ENCODE measurements at regions not wholly inside any gene's neighbourhood (a gene's known extent, or its start where the extent isn't known, plus 50 kb on each side); places are given as distances from the start of the nearest gene placed in this dataset.
"Not testable (repeated sequence)": the region's sequence is repeated elsewhere in the genome, so short reads cannot be mapped to it uniquely, and the experiment has no call there.

DNA sequence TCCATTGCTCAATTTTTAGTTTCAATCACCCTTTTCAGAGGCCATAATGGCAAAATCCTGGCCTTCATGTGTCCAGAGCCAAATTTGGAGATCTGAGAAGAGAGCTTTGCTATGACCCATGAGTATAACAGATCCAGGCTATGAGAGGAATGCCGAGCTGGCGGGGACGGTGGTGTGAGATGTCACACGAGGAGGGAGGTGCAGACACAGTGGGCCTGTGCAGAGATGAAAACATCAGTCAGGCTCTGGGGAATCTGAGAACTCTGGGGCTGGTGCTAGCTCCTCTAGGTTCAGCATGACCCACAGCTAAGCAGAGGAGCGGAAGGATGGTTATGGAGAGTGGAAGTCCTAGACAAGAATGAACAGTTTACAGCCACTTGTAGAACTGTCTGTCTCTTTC, 398.3 kb upstream of the ATP10A start:
- H3K4me3 ChIP-seq (ENCODE audit: low read depth, low read length): no peak overlapping the region
- no peak for DNase-seq (ENCODE audit: low read depth)
- TF ChIP-seq, protein P1, sequence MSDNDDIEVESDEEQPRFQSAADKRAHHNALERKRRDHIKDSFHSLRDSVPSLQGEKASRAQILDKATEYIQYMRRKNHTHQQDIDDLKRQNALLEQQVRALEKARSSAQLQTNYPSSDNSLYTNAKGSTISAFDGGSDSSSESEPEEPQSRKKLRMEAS (IDR thresholded peaks at IDR 0.05; ENCODE audit: low read depth, low read length): no peak
- TF ChIP-seq POLR2A (IDR thresholded peaks at IDR 0.05; ENCODE audit: extremely low read depth, insufficient read length) (no peak), CTCF (IDR thresholded peaks at IDR 0.05; ENCODE audit: low read depth, low read length) (no peak)

- DNase-seq (ENCODE audit: low read depth): peak; percentile 52
- H3K4me3 ChIP-seq (ENCODE audit: low read depth, low read length): no peak overlapping the region
- TF ChIP-seq CTCF (IDR thresholded peaks at IDR 0.05; ENCODE audit: low read depth, low read length) (peak; percentile 89), POLR2A (IDR thresholded peaks at IDR 0.05; ENCODE audit: extremely low read depth, insufficient read length) (no peak)
Measured at GRCh38 chr15:26260517-26261133, 397.5 kb upstream of the ATP10A start.

GRCh38 chr15:26259581-26259980, 396.5 kb upstream of the ATP10A start:
- no peak for DNase-seq (ENCODE audit: low read depth)
- no peak for TF ChIP-seq CTCF (IDR thresholded peaks at IDR 0.05; ENCODE audit: low read depth, low read length)
- TF ChIP-seq, protein P1 (IDR thresholded peaks at IDR 0.05; ENCODE audit: low read depth, low read length): no peak
- no peak for TF ChIP-seq MYC (IDR thresholded peaks at IDR 0.05; ENCODE audit: low read depth, low read length)
- no peak for TF ChIP-seq POLR2A (IDR thresholded peaks at IDR 0.05; ENCODE audit: extremely low read depth, insufficient read length)

DNA sequence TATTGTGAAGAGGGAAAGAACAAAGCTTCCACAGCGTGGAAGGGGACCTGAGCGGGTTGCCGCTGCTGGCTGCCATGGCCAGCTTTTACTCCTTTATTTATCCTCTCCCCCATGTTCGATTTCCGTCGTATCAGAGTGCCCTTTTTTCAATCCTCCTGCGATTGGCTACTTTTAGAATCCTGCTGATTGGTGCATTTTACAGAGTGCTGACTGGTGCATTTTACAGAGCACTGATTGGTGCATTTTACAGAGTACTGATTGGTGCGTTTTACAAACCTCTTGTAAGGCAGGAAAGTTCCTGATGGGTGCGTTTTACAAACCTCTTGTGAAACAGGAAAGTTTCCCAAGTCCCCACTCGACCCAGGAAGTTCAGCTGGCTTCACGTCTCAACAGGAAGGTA, 381.7 kb upstream of the ATP10A start:
- DNase-seq (ENCODE audit: low read depth); H3K4me3 ChIP-seq (ENCODE audit: low read depth, low read length): not testable (repeated sequence)

More at GRCh38 chr15:26259581-26259980, 396.5 kb upstream of the ATP10A start:
- no peak overlapping the region for H3K4me3 ChIP-seq (ENCODE audit: low read depth, low read length)

DNA sequence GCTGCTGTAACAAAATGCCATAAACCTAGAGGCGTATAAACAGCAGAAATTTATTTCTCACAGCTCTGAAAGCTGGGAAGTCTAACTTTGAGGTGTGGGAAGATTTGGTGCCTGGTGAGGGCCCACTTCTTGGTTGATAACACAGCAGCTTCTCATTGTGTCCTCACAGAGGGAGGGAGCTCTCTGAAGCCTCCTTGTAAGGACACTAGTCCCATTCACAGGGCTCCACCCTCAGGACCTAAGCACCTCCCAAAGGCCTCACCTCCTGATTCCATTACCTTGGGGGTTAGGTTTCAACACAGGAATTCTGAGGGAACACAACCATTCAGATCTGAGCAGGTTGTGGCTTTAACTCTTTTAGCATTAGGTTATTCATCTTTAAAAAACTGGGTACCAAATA, 380.3 kb upstream of the ATP10A start:
- H3K4me3 ChIP-seq (ENCODE audit: low read depth, low read length): no peak overlapping the region
- DNase-seq (ENCODE audit: low read depth): no peak
- TF ChIP-seq CTCF (IDR thresholded peaks at IDR 0.05; ENCODE audit: low read depth, low read length): no peak
- TF ChIP-seq POLR2A (IDR thresholded peaks at IDR 0.05; ENCODE audit: extremely low read depth, insufficient read length): no peak
- TF ChIP-seq MYC (IDR thresholded peaks at IDR 0.05; ENCODE audit: low read depth, low read length): no peak
- TF ChIP-seq, protein P1 (IDR thresholded peaks at IDR 0.05; ENCODE audit: low read depth, low read length): no peak

- TF ChIP-seq, protein P1 (IDR thresholded peaks at IDR 0.05; ENCODE audit: low read depth, low read length): no peak
- TF ChIP-seq POLR2A (IDR thresholded peaks at IDR 0.05; ENCODE audit: extremely low read depth, insufficient read length): no peak
- no peak overlapping the region for H3K4me3 ChIP-seq (ENCODE audit: low read depth, low read length)
- no peak for DNase-seq (ENCODE audit: low read depth)
Measured at GRCh38 chr15:26242565-26243071, 379.5 kb upstream of the ATP10A start.

- H3K4me3 ChIP-seq (ENCODE audit: low read depth, low read length): no peak overlapping the region
- no peak for DNase-seq (ENCODE audit: low read depth)
- TF ChIP-seq, protein P1 (IDR thresholded peaks at IDR 0.05; ENCODE audit: low read depth, low read length): no peak
- TF ChIP-seq MYC (IDR thresholded peaks at IDR 0.05; ENCODE audit: low read depth, low read length) (no peak), CTCF (IDR thresholded peaks at IDR 0.05; ENCODE audit: low read depth, low read length) (no peak), POLR2A (IDR thresholded peaks at IDR 0.05; ENCODE audit: extremely low read depth, insufficient read length) (no peak)
Measured at GRCh38 chr15:26235864-26236263, 372.7 kb upstream of the ATP10A start.
